GM18861 (cell line): ENCODE measurements at regions not wholly inside any gene's neighbourhood (a gene's known extent, or its start where the extent isn't known, plus 50 kb on each side); places are given as distances from the start of the nearest gene placed in this dataset.
"Not testable (repeated sequence)": the region's sequence is repeated elsewhere in the genome, so short reads cannot be mapped to it uniquely, and the experiment has no call there.

Experiments used
- ATAC-seq: cut with Tn5 transposase; IDR thresholded peaks from one replicate; pipeline ENCODE4 v1.9.1; 2021; ENCODE audit not compliant: unreplicated experiment

DNA sequence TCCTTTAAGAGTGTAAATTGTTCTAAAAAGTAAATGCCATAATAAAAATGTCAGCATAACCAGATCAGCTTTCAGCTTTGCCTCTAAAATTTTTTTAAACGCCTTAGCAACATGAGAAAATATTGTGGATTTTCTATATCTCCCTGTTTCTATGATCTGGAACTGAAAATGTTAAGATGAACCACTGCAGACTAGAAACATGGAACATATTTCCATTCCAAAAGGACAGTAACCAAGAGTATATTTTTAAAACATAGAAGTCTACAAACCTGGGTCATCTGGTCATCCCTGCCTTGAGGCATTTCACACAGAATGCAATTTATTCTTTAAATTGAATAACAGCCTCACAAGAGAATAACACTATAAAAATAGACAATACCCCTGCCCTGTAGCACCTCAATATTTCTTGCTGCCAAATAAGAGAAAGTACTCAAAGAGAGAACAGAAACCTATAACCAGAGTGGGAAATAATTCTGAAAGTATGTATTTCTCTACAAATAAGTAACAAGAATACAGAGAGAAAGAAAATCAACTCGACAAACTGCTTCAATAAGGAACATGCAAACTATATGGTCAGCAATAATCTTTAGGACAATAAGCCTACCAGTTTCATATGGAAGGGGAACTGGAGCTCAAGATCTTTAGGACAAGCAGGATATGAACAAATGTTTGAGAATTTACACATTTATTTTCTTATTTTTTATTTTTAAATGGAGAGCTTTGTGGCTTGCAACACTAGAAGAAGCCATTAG is 949.0 kb downstream of the EPHA3 start:
- no peak for ATAC-seq

- no peak for ATAC-seq
Measured at GRCh38 chr3:90062016-90062415, 954.6 kb downstream of the EPHA3 start.

DNA sequence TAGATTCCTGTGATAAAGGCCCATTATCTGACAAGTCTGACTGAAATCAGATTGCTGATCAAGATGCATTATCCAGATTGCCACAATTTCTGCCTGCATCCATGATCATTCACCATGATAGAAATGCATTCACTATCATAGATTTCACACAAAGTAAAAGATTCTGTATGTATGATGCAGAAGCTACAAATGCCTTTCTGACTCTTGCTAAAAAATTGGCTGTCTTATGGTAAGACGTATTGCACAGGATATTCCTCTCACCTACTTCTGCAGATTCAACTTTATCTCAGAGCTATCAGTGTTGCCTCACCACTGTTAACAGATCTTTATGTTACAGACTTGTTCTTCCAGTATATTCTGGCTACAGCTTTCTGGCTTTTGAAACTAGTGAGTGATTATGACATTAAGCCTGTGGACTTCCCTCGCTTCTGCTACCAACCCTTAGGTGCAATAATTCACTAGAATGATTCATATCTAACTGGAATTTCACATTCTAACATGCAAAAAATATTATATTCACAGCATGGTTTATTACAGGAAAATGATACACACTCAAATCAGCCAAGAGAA is 955.3 kb downstream of the EPHA3 start:
- no peak for ATAC-seq

DNA sequence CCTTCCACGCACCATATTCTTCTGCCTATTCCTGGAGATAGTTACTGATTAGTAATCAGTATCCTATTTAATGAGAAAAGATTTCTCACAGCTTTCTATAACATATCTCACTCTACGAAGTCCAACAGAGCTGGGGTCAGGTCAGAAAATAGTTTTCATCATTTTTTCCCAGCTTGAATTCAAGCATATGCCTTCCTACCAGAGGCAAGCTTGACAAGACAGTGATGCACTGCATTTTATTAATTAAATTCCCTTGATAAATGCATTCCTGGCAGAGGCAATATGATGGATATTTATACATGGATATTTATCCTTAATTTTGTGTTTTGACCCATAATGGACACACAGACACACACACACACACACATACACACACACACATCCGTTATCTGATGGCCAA is 961.4 kb downstream of the EPHA3 start:
- ATAC-seq, result no peak

DNA sequence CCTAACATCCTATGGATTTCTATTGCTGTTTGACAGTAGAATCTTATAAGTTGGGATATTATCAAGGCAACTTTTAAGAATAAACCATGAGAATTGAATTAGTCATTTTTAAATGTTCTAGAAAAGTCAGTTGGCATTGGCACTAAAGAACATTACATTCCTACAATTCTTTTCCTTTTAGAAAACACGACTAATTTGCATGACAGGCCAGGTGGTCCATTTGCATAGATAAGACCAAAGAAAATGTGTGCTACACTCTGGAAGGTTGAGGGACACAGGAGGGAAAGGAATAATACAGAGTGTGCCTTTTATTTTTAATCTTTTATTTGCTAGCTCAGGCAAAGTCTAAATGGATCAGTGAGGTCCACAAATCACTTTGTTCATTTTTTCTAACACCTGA is 962.3 kb downstream of the EPHA3 start:
- no peak for ATAC-seq

DNA sequence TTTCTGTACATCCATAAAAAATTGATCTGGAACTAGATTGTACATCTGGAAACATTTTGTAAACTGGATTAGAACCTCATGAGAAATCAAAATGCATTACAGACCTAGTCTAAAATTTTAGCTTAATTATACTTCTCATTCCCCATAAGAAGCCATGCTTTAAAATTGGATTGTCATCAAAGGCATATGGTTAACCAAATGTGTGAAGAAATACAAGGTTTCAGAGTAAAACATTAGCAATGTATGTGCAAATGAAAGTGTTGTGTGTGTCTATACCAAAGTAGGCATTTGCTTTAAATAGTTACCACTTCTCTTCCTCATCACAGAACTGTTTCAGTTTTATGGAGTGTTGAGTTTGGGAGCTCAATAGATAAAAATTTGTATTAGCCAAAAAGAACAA is 968.7 kb downstream of the EPHA3 start:
- no peak for ATAC-seq

- no peak for ATAC-seq
Measured at GRCh38 chr3:90080988-90081387, 973.6 kb downstream of the EPHA3 start.

DNA sequence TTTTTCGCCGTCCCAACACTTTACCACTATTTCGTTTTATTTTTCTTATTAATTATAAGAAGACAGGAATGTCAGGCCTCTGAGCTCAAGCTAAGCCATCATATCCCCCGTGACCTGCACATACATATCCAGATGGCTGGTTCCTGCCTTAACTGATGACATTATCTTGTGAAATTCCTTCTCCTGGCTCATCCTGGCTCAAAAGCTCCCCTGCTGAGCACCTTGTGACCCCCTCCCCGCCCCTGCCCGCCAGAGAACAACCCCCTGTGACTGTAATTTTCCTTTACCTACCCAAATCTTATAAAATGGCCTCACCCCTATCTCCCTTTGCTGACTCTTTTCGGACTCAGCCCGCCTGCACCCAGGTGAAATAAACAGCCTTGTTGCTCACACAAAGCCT is 978.9 kb downstream of the EPHA3 start:
- ATAC-seq, result not testable (repeated sequence)

DNA sequence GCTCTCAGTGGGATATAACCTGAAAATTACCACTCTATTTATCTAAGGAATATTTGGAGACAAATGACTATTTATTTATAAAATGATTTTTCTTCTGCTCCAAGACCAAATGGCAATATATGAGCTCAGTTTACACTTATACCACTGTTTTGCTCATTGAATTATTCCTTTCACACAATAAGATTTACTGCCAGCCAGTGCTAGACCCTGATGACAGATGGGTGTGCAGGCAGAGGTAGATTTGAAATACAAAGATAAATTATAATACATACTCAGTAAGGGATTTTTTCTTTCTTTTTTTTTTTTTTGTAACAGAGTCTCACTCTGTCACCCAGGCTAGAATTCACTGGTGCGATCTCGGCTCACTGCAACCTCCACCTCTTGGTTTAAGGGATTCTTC is 980.3 kb downstream of the EPHA3 start:
- no peak for ATAC-seq

- ATAC-seq, result no peak
Measured at GRCh38 chr3:90091549-90091948, 984.1 kb downstream of the EPHA3 start.

GRCh38 chr3:90092994-90093393 is 985.6 kb downstream of the EPHA3 start:
- no peak for ATAC-seq

GRCh38 chr3:90095811-90096210 is 988.4 kb downstream of the EPHA3 start:
- no peak for ATAC-seq

GRCh38 chr3:90099493-90099892 is 992.1 kb downstream of the EPHA3 start:
- no peak for ATAC-seq

- no peak for ATAC-seq
Measured at GRCh38 chr3:90102146-90102545, 994.7 kb downstream of the EPHA3 start.

GRCh38 chr3:90121326-90121725 is 1013.9 kb downstream of the EPHA3 start:
- ATAC-seq, result no peak

- ATAC-seq, result no peak
Measured at GRCh38 chr3:90128391-90128790, 1021.0 kb downstream of the EPHA3 start.

DNA sequence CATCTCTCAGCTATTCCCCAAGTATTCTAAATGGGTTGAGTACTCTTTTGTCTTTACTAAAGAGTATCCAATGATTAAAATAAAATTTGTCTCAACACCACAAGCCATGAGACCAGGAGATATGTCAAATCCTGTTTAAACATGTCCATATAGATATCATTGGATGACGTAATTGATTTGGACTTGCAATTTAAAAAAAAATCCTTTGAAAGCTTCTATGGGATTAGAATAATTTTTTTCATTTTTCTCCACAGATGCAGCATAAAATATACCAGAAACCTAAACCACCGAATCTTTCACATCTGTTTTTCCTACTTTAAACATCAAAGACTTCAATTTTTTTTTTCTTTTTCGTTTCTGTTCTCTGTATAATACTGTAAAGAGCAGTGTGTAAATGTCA is 1022.3 kb downstream of the EPHA3 start:
- ATAC-seq, result no peak

GRCh38 chr3:90132197-90132596 is 1024.8 kb downstream of the EPHA3 start:
- no peak for ATAC-seq

DNA sequence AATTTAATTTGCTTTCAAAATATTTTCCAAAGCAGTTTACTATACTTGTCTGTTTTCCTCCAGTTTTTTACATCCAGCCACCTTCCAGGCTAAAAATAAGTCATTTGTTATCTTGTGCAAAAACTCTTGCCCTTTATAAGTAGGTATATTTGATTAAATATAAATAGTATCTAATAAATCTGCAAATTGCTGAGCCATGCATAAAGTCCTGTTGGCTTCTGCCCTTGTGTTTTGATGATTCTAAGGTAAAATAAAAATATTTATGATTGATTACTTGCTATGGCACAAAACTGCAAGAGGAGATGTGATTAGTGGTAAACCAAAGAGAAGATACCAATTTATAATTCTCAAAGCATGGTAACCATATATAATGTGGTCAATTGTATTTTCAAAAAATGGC is 1026.7 kb downstream of the EPHA3 start:
- ATAC-seq, result no peak

- ATAC-seq, result no peak
Measured at GRCh38 chr3:90136456-90137191, 1029.2 kb downstream of the EPHA3 start.

- ATAC-seq, result no peak
Measured at GRCh38 chr3:90145094-90145860, 1037.9 kb downstream of the EPHA3 start.

DNA sequence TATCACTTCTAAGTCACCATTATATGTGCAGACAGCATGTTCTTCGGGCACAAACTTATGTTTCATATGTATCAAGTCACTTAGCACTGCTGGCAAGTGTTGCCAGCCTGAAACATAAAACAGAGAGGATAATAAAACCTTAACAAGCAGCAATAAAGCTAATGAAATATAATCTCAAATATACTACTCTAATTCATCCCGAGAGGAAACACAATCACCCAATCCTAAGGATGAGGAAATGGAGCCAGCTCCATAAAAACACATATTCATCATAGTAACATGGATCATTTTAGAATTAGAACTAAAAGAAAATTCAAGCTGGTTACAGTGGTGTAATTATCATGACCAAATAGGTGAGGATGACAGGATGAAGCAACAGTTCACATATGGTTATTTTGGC is 1072.7 kb downstream of the EPHA3 start:
- no peak for ATAC-seq
